ENCODE measurements at regions not wholly inside any gene's neighbourhood (a gene's known extent, or its start where the extent isn't known, plus 50 kb on each side); places are given as distances from the start of the nearest gene placed in this dataset.

DNA sequence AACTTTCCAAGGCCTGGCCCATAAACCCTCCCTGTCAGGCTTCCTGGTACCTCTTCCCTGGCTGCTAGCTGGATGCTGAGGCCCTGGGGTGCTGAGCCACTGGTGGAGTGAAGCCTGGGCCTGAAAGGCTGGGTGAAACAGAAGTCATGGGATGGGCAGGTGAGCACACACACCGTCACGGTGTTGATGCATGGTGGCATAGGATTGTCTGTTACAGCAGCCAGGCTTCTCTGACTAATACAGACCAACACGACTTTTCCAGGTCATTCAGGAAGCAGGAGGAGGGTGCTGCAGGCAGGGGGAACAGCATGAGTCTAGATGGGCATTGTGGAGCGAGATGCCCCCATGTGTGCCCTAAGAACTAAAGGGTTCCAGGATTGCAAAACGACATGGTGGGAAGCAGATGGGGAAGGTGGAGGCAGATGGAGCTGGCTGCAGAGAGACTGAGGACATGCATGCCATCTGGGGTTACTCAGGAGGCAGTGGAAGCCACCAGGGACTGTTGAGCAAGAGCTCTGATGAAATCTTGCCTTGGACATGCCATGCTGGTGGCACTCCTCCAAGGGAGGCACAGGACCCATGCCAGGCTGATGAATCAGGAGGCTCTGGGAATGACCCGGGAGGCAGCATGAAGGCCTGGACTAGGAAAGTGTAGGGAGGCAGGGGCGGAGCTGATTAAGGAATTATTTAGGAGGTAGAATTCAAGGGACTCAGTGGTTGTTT, 480.9 kb downstream of the TSN start:
- H3K9ac ChIP-seq (ENCODE audit: low read depth, low read length) = no peak overlapping the region
- no peaks in the 10 kb centered on the region for H3K36me3 ChIP-seq (ENCODE audit: insufficient read depth, low read length)
- H3K4me1 ChIP-seq (ENCODE audit: insufficient read depth, low read length) = no peaks in the 10 kb centered on the region
- no peak overlapping the region for H3K27ac ChIP-seq (ENCODE audit: low read depth, low read length)
- WGBS = 92% methylated on average over 7 of the region's 7 CpGs
- no peaks in the 10 kb centered on the region for H3K27me3 ChIP-seq (ENCODE audit: insufficient read depth, low read length)
- H3K9me3 ChIP-seq (ENCODE audit: insufficient read depth, low read depth, low read length) = no peaks in the 10 kb centered on the region
- H3K4me3 ChIP-seq (ENCODE audit: low read length) = no peak overlapping the region

DNA sequence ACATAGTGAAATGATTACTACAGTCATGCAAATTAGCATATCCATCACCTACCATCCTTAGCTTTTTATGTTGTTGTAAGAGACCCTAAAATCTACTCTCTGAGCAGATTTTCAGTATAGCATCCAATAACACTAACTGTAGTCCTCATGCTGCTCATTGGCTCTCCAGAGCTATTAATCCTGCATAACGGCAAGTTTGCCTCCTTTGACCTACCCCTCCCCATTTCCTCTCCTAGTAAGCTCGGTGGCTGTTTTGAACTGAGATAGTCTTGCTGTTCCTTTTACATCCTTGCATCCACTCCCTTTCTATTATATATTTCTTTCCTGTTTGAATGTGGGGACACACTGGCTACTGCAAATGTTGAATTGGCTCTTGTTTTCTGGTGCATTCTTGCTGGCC, 481.5 kb downstream of the TSN start:
- Histone ChIP-seq H3K27ac (ENCODE audit: low read depth, low read length) (no peak overlapping the region), H3K9me3 (ENCODE audit: insufficient read depth, low read depth, low read length) (no peaks in the 10 kb centered on the region), H3K36me3 (ENCODE audit: insufficient read depth, low read length) (no peaks in the 10 kb centered on the region), H3K27me3 (ENCODE audit: insufficient read depth, low read length) (no peaks in the 10 kb centered on the region), H3K9ac (ENCODE audit: low read depth, low read length) (no peak overlapping the region), H3K4me1 (ENCODE audit: insufficient read depth, low read length) (no peaks in the 10 kb centered on the region), H3K4me3 (ENCODE audit: low read length) (no peak overlapping the region)
- 77% methylated on average over 2 of the region's 2 CpGs for WGBS

DNA sequence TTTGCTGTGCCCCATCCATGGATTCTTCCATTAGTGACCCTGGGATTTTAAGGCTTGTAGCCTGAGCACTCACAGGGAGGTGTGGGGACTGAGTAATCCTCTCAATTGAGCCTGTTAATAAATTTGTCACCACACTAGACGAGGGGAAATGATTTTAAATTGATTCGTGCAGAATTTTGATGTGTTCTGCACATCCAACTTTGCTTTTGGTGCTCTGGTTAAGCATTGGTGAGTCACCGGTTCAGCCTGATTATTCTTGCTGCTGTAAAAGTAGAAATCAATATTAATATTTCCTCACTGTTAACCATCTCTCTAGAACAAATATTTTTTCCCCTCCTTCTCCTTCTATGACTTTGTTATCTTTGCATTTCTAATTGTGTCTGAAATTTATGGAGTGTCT, 482.0 kb downstream of the TSN start:
- no peak overlapping the region for H3K9ac ChIP-seq (ENCODE audit: low read depth, low read length)
- 95% methylated on average over 3 of the region's 3 CpGs for WGBS
- no peaks in the 10 kb centered on the region for H3K9me3 ChIP-seq (ENCODE audit: insufficient read depth, low read depth, low read length)
- H3K27me3 ChIP-seq (ENCODE audit: insufficient read depth, low read length) = no peaks in the 10 kb centered on the region
- H3K27ac ChIP-seq (ENCODE audit: low read depth, low read length) = no peak overlapping the region
- no peak overlapping the region for H3K4me3 ChIP-seq (ENCODE audit: low read length)
- no peaks in the 10 kb centered on the region for H3K36me3 ChIP-seq (ENCODE audit: insufficient read depth, low read length)
- H3K4me1 ChIP-seq (ENCODE audit: insufficient read depth, low read length) = no peaks in the 10 kb centered on the region

DNA sequence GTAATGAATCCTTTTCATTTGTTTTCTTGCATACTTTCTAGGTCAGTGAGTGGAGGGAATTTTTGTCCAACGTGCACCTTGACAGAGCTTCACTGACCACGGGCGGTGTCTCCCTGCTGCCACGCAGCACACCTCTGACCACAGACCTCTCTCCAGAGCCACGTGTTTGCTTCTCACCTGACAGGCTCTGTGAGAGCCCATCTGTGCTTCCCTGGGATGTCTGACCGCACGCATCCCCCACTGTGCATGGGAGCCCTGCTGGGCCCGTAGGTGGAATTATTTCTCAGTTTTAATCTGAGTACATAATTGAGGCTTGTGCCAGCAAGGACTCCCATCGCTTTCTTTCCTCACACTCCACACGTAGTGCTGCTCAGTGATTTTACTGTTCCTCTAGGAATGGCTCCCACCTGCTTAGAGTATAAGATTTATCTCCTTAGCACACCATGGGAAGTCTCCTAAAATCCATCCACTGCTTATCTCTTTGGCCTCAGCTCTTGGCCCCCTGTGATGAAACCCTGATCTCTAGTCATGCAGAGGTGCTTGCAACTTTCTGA, 482.6 kb downstream of the TSN start:
- WGBS = 84% methylated on average over 10 of the region's 10 CpGs
- Histone ChIP-seq H3K9me3 (ENCODE audit: insufficient read depth, low read depth, low read length) (no peaks in the 10 kb centered on the region), H3K9ac (ENCODE audit: low read depth, low read length) (no peak overlapping the region)

DNA sequence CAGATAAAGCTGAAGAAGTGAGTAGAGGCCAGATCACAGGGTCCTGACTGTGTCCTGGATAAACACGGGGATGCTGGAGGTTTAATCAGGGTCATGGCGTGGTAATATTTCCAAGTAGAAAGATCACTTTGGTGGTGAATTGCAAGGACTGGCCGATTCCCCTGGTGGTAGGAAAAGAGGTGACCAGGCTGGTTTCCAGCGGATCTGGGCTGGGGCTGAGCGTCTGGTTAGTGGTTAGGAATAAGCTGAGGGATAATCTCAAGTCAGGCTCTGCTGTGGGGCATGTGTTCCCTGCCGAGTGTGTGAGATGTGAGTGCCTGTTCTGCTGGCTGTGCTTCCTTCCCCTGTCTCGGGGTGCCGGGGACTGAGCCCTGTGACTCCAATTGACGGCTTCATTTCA, 484.0 kb downstream of the TSN start:
- no peak overlapping the region for H3K4me3 ChIP-seq (ENCODE audit: low read length)
- no peaks in the 10 kb centered on the region for H3K9me3 ChIP-seq (ENCODE audit: insufficient read depth, low read depth, low read length)
- H3K36me3 ChIP-seq (ENCODE audit: insufficient read depth, low read length) = no peaks in the 10 kb centered on the region
- no peaks in the 10 kb centered on the region for H3K27me3 ChIP-seq (ENCODE audit: insufficient read depth, low read length)
- H3K4me1 ChIP-seq (ENCODE audit: insufficient read depth, low read length) = no peaks in the 10 kb centered on the region
- H3K9ac ChIP-seq (ENCODE audit: low read depth, low read length) = no peak overlapping the region
- WGBS = 88% methylated on average over 9 of the region's 9 CpGs
- H3K27ac ChIP-seq (ENCODE audit: low read depth, low read length) = no peak overlapping the region

More for the DNA sequence above, 482.6 kb downstream of the TSN start:
- H3K4me1 ChIP-seq (ENCODE audit: insufficient read depth, low read length) = no peaks in the 10 kb centered on the region
- no peak overlapping the region for H3K4me3 ChIP-seq (ENCODE audit: low read length)
- H3K27ac ChIP-seq (ENCODE audit: low read depth, low read length) = no peak overlapping the region
- H3K36me3 ChIP-seq (ENCODE audit: insufficient read depth, low read length) = no peaks in the 10 kb centered on the region
- no peaks in the 10 kb centered on the region for H3K27me3 ChIP-seq (ENCODE audit: insufficient read depth, low read length)

DNA sequence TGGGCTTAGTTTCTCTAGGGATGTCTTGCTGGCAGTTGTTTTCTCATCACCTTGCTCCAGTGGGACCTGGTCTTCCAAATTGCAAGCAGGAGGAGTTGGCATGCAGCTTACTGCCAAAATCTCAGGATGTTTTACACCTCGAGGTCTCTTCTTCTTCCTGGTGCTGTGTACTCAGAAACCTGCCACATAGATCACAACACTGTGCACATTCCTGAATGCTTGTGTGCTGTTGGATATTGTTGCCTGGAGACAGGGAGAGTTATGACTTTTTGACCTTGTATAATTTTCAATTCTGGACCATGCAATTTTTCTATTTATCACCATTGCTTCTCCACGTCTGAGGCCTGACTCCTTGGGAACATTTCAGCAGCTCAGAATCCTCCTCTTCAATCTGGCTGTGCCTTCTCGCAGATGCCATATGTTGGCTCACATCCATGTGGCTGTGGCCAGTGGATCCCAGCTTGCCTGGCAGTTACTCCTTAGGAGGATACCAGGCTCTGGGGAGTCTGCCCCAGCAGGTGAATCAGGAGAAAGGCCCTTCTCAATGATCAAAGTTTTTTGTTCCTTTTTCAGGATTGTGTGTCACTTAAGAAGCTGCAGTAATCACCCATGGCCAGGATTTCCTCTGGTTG, 489.3 kb downstream of the TSN start:
- Histone ChIP-seq H3K27ac (ENCODE audit: low read depth, low read length) (no peak overlapping the region), H3K4me3 (ENCODE audit: low read length) (no peak overlapping the region), H3K27me3 (ENCODE audit: insufficient read depth, low read length) (no peaks in the 10 kb centered on the region), H3K4me1 (ENCODE audit: insufficient read depth, low read length) (no peaks in the 10 kb centered on the region), H3K9ac (ENCODE audit: low read depth, low read length) (no peak overlapping the region), H3K36me3 (ENCODE audit: insufficient read depth, low read length) (no peaks in the 10 kb centered on the region), H3K9me3 (ENCODE audit: insufficient read depth, low read depth, low read length) (no peaks in the 10 kb centered on the region)
- WGBS = 94% methylated on average over 3 of the region's 3 CpGs

DNA sequence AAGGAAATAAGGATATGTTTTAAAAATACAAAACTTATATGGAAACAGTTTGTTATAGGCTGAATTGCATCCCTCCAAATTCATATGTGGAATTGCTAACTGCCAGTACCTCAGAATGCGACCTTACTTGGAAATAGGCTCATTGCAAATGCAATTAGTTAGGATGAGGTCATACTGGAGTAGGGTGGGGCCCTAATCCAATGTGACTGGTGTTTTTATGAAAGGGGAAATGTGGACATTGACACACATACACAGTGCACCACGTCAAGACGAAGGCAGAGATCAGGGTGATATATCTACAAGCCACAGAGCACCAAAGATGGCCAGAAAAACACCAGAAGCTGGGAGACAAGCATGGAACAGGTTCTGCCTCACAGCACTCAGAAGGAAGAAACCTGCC, 494.2 kb downstream of the TSN start:
- Histone ChIP-seq H3K27me3 (ENCODE audit: insufficient read depth, low read length) (no peaks in the 10 kb centered on the region), H3K9me3 (ENCODE audit: insufficient read depth, low read depth, low read length) (no peaks in the 10 kb centered on the region), H3K9ac (ENCODE audit: low read depth, low read length) (no peak overlapping the region), H3K36me3 (ENCODE audit: insufficient read depth, low read length) (no peaks in the 10 kb centered on the region), H3K27ac (ENCODE audit: low read depth, low read length) (no peak overlapping the region), H3K4me1 (ENCODE audit: insufficient read depth, low read length) (no peaks in the 10 kb centered on the region), H3K4me3 (ENCODE audit: low read length) (no peak overlapping the region)
- WGBS = 97% methylated on average over 3 of the region's 3 CpGs

DNA sequence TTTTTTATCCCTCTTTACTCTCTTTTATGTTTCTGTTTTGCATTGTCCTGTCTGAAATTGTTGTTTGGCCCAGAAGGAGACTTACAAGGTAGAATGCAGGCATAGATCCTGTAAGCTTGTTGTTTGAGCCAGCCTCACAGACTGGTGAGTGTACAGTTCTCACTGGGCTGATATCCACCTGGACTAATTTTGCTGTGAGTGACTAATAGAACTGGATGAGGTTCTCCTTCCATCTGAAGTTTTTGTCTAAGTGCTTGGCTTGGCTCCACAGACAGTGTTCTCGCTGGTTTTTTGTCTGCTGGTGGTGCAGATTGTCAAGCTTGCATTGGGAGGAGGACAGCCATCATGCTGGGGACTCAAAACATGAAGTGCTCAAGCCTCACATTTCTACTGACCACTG, 495.7 kb downstream of the TSN start:
- no peaks in the 10 kb centered on the region for H3K27me3 ChIP-seq (ENCODE audit: insufficient read depth, low read length)
- no peak overlapping the region for H3K27ac ChIP-seq (ENCODE audit: low read depth, low read length)
- no peaks in the 10 kb centered on the region for H3K36me3 ChIP-seq (ENCODE audit: insufficient read depth, low read length)

DNA sequence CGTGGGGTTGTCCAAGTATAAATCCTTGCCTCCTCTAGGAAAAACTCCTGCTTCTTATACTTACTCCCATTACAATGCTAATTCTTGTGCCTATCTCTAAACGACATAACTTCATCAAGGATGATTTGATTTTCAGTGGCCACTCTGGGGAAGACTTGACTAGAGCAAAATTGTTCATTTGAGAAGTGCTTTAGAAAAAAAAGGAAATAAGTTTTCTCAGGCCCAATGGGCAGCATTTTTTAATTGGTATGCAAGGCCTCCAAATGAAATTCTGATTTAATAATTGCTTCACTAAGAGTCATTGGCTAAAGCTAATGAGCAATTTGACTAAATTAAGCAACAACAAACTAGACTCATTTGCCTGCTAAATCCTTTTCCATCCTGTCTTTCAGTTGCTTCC, 496.1 kb downstream of the TSN start:
- H3K27me3 ChIP-seq (ENCODE audit: insufficient read depth, low read length) = no peaks in the 10 kb centered on the region
- WGBS = 94% methylated on average over 2 of the region's 2 CpGs

More for the DNA sequence above, 495.7 kb downstream of the TSN start:
- WGBS = 100% methylated on average over 1 of the region's 1 CpG
- no peaks in the 10 kb centered on the region for H3K4me1 ChIP-seq (ENCODE audit: insufficient read depth, low read length)
- no peak overlapping the region for H3K4me3 ChIP-seq (ENCODE audit: low read length)
- H3K9me3 ChIP-seq (ENCODE audit: insufficient read depth, low read depth, low read length) = no peaks in the 10 kb centered on the region
- H3K9ac ChIP-seq (ENCODE audit: low read depth, low read length) = no peak overlapping the region

DNA sequence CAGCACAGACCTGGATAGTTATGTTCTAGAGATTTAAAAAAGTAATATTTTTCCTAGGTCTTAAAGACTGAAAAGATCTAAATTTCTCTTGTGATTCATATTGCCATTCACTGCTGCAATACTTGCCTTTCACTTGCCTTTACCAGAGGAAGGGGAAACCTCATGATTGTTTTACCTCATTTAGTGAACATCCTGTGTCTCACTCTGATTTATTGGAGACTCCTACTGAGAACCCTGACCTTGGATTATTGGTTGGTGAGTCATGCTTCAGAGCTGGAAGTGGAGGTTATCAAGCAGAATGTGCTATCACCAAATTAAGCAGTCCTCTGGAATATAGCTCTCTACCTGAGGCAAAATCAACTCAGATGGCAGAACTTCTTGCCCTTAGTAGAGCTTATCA, 500.5 kb downstream of the TSN start:
- Histone ChIP-seq H3K4me3 (ENCODE audit: low read length) (no peak overlapping the region), H3K9me3 (ENCODE audit: insufficient read depth, low read depth, low read length) (no peaks in the 10 kb centered on the region), H3K9ac (ENCODE audit: low read depth, low read length) (no peak overlapping the region), H3K27ac (ENCODE audit: low read depth, low read length) (no peak overlapping the region), H3K27me3 (ENCODE audit: insufficient read depth, low read length) (no peaks in the 10 kb centered on the region), H3K36me3 (ENCODE audit: insufficient read depth, low read length) (no peaks in the 10 kb centered on the region), H3K4me1 (ENCODE audit: insufficient read depth, low read length) (no peaks in the 10 kb centered on the region)

More for the DNA sequence above, 496.1 kb downstream of the TSN start:
- H3K36me3 ChIP-seq (ENCODE audit: insufficient read depth, low read length) = no peaks in the 10 kb centered on the region
- no peaks in the 10 kb centered on the region for H3K4me1 ChIP-seq (ENCODE audit: insufficient read depth, low read length)
- H3K9me3 ChIP-seq (ENCODE audit: insufficient read depth, low read depth, low read length) = no peaks in the 10 kb centered on the region
- no peak overlapping the region for H3K27ac ChIP-seq (ENCODE audit: low read depth, low read length)
- no peak overlapping the region for H3K4me3 ChIP-seq (ENCODE audit: low read length)
- no peak overlapping the region for H3K9ac ChIP-seq (ENCODE audit: low read depth, low read length)

DNA sequence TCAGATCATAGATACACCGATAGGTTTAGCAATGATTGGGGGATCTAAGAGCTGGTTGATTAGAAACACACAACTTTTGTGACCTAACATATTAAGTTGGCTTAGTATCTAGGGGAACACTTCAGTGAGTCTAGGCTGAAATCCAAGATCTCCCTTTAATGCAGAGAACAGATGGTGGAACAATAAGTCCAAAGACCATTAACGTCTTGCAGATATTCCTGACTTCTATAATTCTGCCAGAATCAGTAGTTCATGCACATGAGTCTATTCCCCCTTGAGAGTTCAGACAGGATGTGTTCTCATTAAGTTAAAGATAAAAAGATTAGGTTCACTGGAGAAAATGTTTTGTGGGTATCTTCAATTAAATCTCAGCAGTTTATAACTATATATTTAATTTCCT, 506.5 kb downstream of the TSN start:
- no peak overlapping the region for H3K4me3 ChIP-seq (ENCODE audit: low read length)
- H3K27me3 ChIP-seq (ENCODE audit: insufficient read depth, low read length) = no peaks in the 10 kb centered on the region
- H3K9me3 ChIP-seq (ENCODE audit: insufficient read depth, low read depth, low read length) = no peaks in the 10 kb centered on the region
- no peak overlapping the region for H3K27ac ChIP-seq (ENCODE audit: low read depth, low read length)
- no peak overlapping the region for H3K9ac ChIP-seq (ENCODE audit: low read depth, low read length)
- no peaks in the 10 kb centered on the region for H3K36me3 ChIP-seq (ENCODE audit: insufficient read depth, low read length)
- H3K4me1 ChIP-seq (ENCODE audit: insufficient read depth, low read length) = no peaks in the 10 kb centered on the region
- WGBS = 96% methylated on average over 2 of the region's 2 CpGs
